ENCODE measurements at regions not wholly inside any gene's neighbourhood (a gene's known extent, or its start where the extent isn't known, plus 50 kb on each side); places are given as distances from the start of the nearest gene placed in this dataset.

- TF ChIP-seq CHD7 (IDR thresholded peaks at IDR 0.05; ENCODE audit: low read depth, low read length) (no peak), TGIF2 (CRISPR knock-in tag; IDR thresholded peaks at IDR 0.05) (no peak)
Observed at GRCh38 chr1:195804547-195804946, 803.7 kb downstream of the KCNT2 start (continued).

Data from K562 (cell line).